Mesenchymal stem cell (in vitro differentiated cells and primary cell): ENCODE measurements at regions not wholly inside any gene's neighbourhood (a gene's known extent, or its start where the extent isn't known, plus 50 kb on each side); places are given as distances from the start of the nearest gene placed in this dataset.
A peak's percentile ranks its signal among the peaks of the same experiment; 100 is the strongest.
"Not testable (repeated sequence)": the region's sequence is repeated elsewhere in the genome, so short reads cannot be mapped to it uniquely, and the experiment has no call there.

Source experiments
- DNase-seq: peaks from one replicate; pipeline ENCODE4 v3.0.0-alpha.2; 2013
- H2AFZ ChIP-seq: one replicate; pipeline ENCODE4 v1.6.1; 2013; ENCODE audit warnings: low read depth, mild to moderate bottlenecking, control low read depth, inconsistent platforms, low read length, moderate library complexity
- H2AK5ac ChIP-seq: 2 replicates; pipeline ENCODE4 v1.6.1; 2013; ENCODE audit warnings: low read length, moderate library complexity, mild to moderate bottlenecking, inconsistent platforms; ENCODE audit not compliant: severe bottlenecking
- H2BK120ac ChIP-seq: one replicate; pipeline ENCODE4 v1.6.1; 2013; ENCODE audit warnings: low read depth, mild to moderate bottlenecking, inconsistent platforms, low read length, moderate library complexity
- H2BK12ac ChIP-seq, 2 experiments: one replicate each; pipeline ENCODE4 v1.6.1; 2013; ENCODE audit warnings: inconsistent platforms in 2 of 2, low read length in 2 of 2, mild to moderate bottlenecking in 2 of 2, moderate library complexity in 2 of 2, control low read depth in 1 of 2
- H2BK15ac ChIP-seq: one replicate; pipeline ENCODE4 v1.6.1; 2013; ENCODE audit warnings: mild to moderate bottlenecking, low read depth, inconsistent platforms; ENCODE audit not compliant: poor library complexity, severe bottlenecking
- H2BK5ac ChIP-seq: 2 replicates; pipeline ENCODE4 v1.6.1; 2013; ENCODE audit warnings: low read depth, mild to moderate bottlenecking, low read length, control low read depth, inconsistent platforms; ENCODE audit not compliant: poor library complexity, severe bottlenecking
- H3K14ac ChIP-seq, 2 experiments: one replicate each; pipeline ENCODE4 v1.6.1; 2013; ENCODE audit warnings: inconsistent platforms in 2 of 2, low read length in 2 of 2, control low read depth in 1 of 2, mild to moderate bottlenecking in 1 of 2, moderate library complexity in 1 of 2
- H3K18ac ChIP-seq, 2 experiments: one replicate each; pipeline ENCODE4 v1.6.1; 2013; ENCODE audit warnings: inconsistent platforms in 2 of 2, low read length in 2 of 2, control low read depth in 1 of 2, low read depth in 1 of 2, mild to moderate bottlenecking in 1 of 2
- H3K23ac ChIP-seq, 2 experiments: one replicate each; pipeline ENCODE4 v1.6.1; 2013; ENCODE audit warnings: inconsistent platforms in 2 of 2, low read length in 2 of 2, mild to moderate bottlenecking in 2 of 2, moderate library complexity in 2 of 2, control low read depth in 1 of 2
- H3K27ac ChIP-seq: 2 replicates; pipeline ENCODE4 v1.5.1; 2013; ENCODE audit warnings: mild to moderate bottlenecking, moderate library complexity, low read length, control low read depth, inconsistent platforms; ENCODE audit not compliant: poor library complexity, severe bottlenecking
- H3K27me3 ChIP-seq, 2 experiments: 2 replicates each; pipeline versions ENCODE4 v1.6.1 to v1.7.0; 2013; ENCODE audit warnings: low read length in 2 of 2, mild to moderate bottlenecking in 2 of 2, moderate library complexity in 2 of 2, control low read depth in 1 of 2, inconsistent platforms in 1 of 2; ENCODE audit not compliant: control insufficient read depth in 1 of 2, insufficient read depth in 1 of 2
- H3K36me3 ChIP-seq, 2 experiments: 2 replicates each; pipeline versions ENCODE4 v1.6.1 to v1.7.0; 2013; ENCODE audit warnings: low read length in 2 of 2, control low read depth in 1 of 2, inconsistent platforms in 1 of 2, low read depth in 1 of 2, mild to moderate bottlenecking in 1 of 2; ENCODE audit not compliant: insufficient read depth in 2 of 2, control insufficient read depth in 1 of 2
- H3K4ac ChIP-seq, 2 experiments: one replicate each; pipeline ENCODE4 v1.6.1; 2013; ENCODE audit warnings: inconsistent platforms in 2 of 2, low read length in 2 of 2, mild to moderate bottlenecking in 2 of 2, moderate library complexity in 2 of 2, control low read depth in 1 of 2, low read depth in 1 of 2
- H3K4me1 ChIP-seq: 2 replicates; pipeline ENCODE4 v1.6.1; 2013; ENCODE audit warnings: low read depth, low read length, control low read depth; ENCODE audit not compliant: control insufficient read depth, insufficient read depth
- H3K4me2 ChIP-seq: 2 replicates; pipeline ENCODE4 v1.6.1; 2013; ENCODE audit warnings: low read length, mild to moderate bottlenecking, inconsistent platforms; ENCODE audit not compliant: poor library complexity, severe bottlenecking
- H3K4me3 ChIP-seq, 2 experiments: 2 replicates each; pipeline versions ENCODE4 v1.5.1 to v1.7.0; 2013; ENCODE audit warnings: low read length in 2 of 2, mild to moderate bottlenecking in 2 of 2, control low read depth in 1 of 2, low read depth in 1 of 2; ENCODE audit not compliant: insufficient read depth in 1 of 2
- H3K79me1 ChIP-seq: replicated peaks from 2 replicates; pipeline ENCODE4 v1.6.1; 2013; ENCODE audit warnings: mild to moderate bottlenecking, control low read depth, low read length, inconsistent platforms; ENCODE audit not compliant: poor library complexity, severe bottlenecking
- H3K9ac ChIP-seq: 2 replicates; pipeline ENCODE4 v1.7.0; 2013; ENCODE audit warnings: mild to moderate bottlenecking, low read length, moderate library complexity
- H3K9me3 ChIP-seq: 2 replicates; pipeline ENCODE4 v1.7.0; 2013; ENCODE audit warnings: mild to moderate bottlenecking, low read length; ENCODE audit not compliant: control insufficient read depth
- H4K8ac ChIP-seq: one replicate; pipeline ENCODE4 v1.6.1; 2013; ENCODE audit warnings: inconsistent platforms, mild to moderate bottlenecking, low read length, moderate library complexity
- H4K91ac ChIP-seq: one replicate; pipeline ENCODE4 v1.6.1; 2013; ENCODE audit warnings: mild to moderate bottlenecking, low read length, inconsistent platforms
- WGBS: methylation state at CpG from one replicate; pipeline ENCODE4 v1.1.7; 2013; ENCODE audit warnings: mixed read lengths; 5-methylcytosine and 5-hydroxymethylcytosine counted together

GRCh38 chr4:141562649-141563048, 73.7 kb upstream of the IL15 start:
- no peak overlapping the region for H2BK5ac ChIP-seq
- H3K18ac ChIP-seq, result no peak overlapping the region
- H3K4me3 ChIP-seq, result no peak overlapping the region
- H3K27ac ChIP-seq, result no peak overlapping the region
- H3K4ac ChIP-seq, result no peak overlapping the region
- no peaks in the 10 kb centered on the region for H3K36me3 ChIP-seq
- H3K14ac ChIP-seq, result no peak overlapping the region
- no peak overlapping the region for H2AK5ac ChIP-seq
- no peak overlapping the region for H2BK120ac ChIP-seq
- DNase-seq, result no peak
- no peak overlapping the region for H2BK12ac ChIP-seq
- H3K27me3 ChIP-seq, result no peaks in the 10 kb centered on the region
- no peak overlapping the region for H2AFZ ChIP-seq
- no peaks in the 10 kb centered on the region for H3K9me3 ChIP-seq
- H4K91ac ChIP-seq, result no peak overlapping the region
- no peak overlapping the region for H3K23ac ChIP-seq
- 92% methylated on average over 1 of the region's 2 CpGs for WGBS
- H3K4me2 ChIP-seq, result no peak overlapping the region
- peaks cover 5% of the 10 kb centered on the region for H3K4me1 ChIP-seq
- no peak overlapping the region for H4K8ac ChIP-seq
- no peak overlapping the region for H3K9ac ChIP-seq
- no peak overlapping the region for H2BK15ac ChIP-seq
- H3K79me1 ChIP-seq, result no peaks in the 10 kb centered on the region

- Histone ChIP-seq H3K4me3 (no peak overlapping the region), H2BK12ac (no peak overlapping the region), H3K4me2 (no peak overlapping the region), H3K27ac (no peak overlapping the region), H3K9me3 (no peaks in the 10 kb centered on the region), H3K36me3 (no peaks in the 10 kb centered on the region), H3K18ac (no peak overlapping the region), H4K91ac (no peak overlapping the region), H2BK15ac (no peak overlapping the region), H3K79me1 (no peaks in the 10 kb centered on the region), H2AK5ac (no peak overlapping the region), H3K14ac (no peak overlapping the region), H3K9ac (no peak overlapping the region), H3K4ac (no peak overlapping the region), H3K4me1 (peaks cover 5% of the 10 kb centered on the region), H2AFZ (no peak overlapping the region), H2BK5ac (no peak overlapping the region), H3K23ac (no peak overlapping the region), H2BK120ac (no peak overlapping the region), H3K27me3 (no peaks in the 10 kb centered on the region), H4K8ac (no peak overlapping the region)
- no peak for DNase-seq
Measured at GRCh38 chr4:141563723-141564122, 72.7 kb upstream of the IL15 start.

- Histone ChIP-seq H2AK5ac (peak overlapping the region; percentile 90), H2BK5ac (peak overlapping the region; percentile 81), H3K27ac (peak overlapping the region; percentile 75)
- H3K4ac ChIP-seq, H3K36me3 ChIP-seq, H3K14ac ChIP-seq, H2AFZ ChIP-seq, H2BK120ac ChIP-seq, H3K4me3 ChIP-seq, H2BK15ac ChIP-seq, H3K9ac ChIP-seq, H4K91ac ChIP-seq, H3K18ac ChIP-seq, H2BK12ac ChIP-seq, H3K27me3 ChIP-seq, H3K9me3 ChIP-seq, H3K23ac ChIP-seq, H3K79me1 ChIP-seq, H3K4me2 ChIP-seq, H3K4me1 ChIP-seq, H4K8ac ChIP-seq, DNase-seq: not testable (repeated sequence)
- WGBS, result 96% methylated on average over 15 of the region's 15 CpGs
Measured at GRCh38 chr4:141564961-141565360, 71.4 kb upstream of the IL15 start.

- Histone ChIP-seq H3K36me3 (no peaks in the 10 kb centered on the region), H3K14ac (no peak overlapping the region), H3K79me1 (no peaks in the 10 kb centered on the region), H2AFZ (no peak overlapping the region), H2BK15ac (no peak overlapping the region), H2BK12ac (no peak overlapping the region), H2BK5ac (no peak overlapping the region), H3K9ac (no peak overlapping the region), H4K8ac (no peak overlapping the region), H3K18ac (no peak overlapping the region), H3K23ac (no peak overlapping the region), H3K9me3 (no peaks in the 10 kb centered on the region), H3K4me2 (peak overlapping the region; percentile 2), H4K91ac (no peak overlapping the region), H3K4me3 (no peak overlapping the region), H3K27me3 (no peaks in the 10 kb centered on the region), H3K27ac (peak overlapping the region; percentile 88), H2BK120ac (no peak overlapping the region), H2AK5ac (no peak overlapping the region), H3K4me1 (peaks cover 5% of the 10 kb centered on the region), H3K4ac (no peak overlapping the region)
- no peak for DNase-seq
- WGBS, result 100% methylated on average over 1 of the region's 3 CpGs
Measured at GRCh38 chr4:141565379-141566089, 70.8 kb upstream of the IL15 start.
